ENCODE measurements at regions not wholly inside any gene's neighbourhood (a gene's known extent, or its start where the extent isn't known, plus 50 kb on each side); places are given as distances from the start of the nearest gene placed in this dataset.

DNA sequence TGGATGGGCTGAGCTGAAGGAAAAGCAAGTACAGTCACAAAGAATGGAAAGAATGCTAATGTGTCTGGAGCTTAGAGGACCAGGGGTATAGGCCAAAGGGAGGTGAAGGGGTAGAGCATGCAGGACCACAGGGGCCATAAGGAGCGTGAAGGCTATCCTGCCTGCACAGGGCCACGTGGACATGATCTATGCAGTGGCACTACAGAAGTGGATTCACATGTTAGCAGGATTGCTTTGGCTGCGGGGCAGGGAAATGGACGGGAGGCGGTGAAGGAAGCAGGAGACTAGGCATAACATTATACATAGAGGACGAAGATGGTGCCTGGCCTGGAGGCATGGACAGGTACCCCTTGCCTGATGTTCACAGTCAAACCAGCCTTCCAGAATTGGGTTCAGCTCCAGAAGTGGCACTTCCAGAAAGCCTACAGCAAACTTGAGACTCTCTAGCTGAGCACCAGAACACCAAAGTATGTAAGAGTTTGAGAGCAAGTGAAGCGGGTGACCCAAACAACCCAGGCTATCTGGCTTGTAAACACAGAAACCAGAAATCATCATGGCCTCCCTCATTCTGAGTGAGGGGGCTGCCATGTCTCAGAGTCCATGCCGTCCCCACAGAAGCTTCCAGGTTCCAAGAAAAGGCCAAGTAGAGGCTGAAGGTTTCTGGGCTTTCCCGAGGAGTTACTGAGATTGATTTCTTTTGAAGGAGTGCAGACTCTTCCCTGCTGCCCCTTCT is 135.5 kb upstream of the JUN start (continued):
- TF ChIP-seq SIRT6 (IDR thresholded peaks at IDR 0.05; ENCODE audit: low read length) (no peak), RFX5 (IDR thresholded peaks at IDR 0.05; ENCODE audit: borderline replicate concordance, low read depth, low read length) (no peak), PHF8 (conservative IDR thresholded peaks at IDR 0.05; ENCODE audit: low read depth, low read length) (no peak)

Data from H1 (cell line).